GM23248 (cell line): ENCODE measurements at regions not wholly inside any gene's neighbourhood (a gene's known extent, or its start where the extent isn't known, plus 50 kb on each side); places are given as distances from the start of the nearest gene placed in this dataset.

Experiments
- DNase-seq: peaks from one replicate; pipeline ENCODE4 v3.0.0-alpha.2; 2015
- H2AFZ ChIP-seq: fragments of 200-600 bp; sonication (generic); 2 replicates; pipeline ENCODE4 v1.6.1; 2016; ENCODE audit warnings: antibody characterized with exemption
- H3F3A ChIP-seq: fragments of 200-600 bp; sonication (generic); 2 replicates; pipeline ENCODE4 v1.6.1; 2016; ENCODE audit warnings: mild to moderate bottlenecking, antibody characterized with exemption, mixed run types; ENCODE audit not compliant: insufficient read depth
- H3K27ac ChIP-seq: fragments of 200-600 bp; sonication (generic); 2 replicates; pipeline ENCODE4 v1.5.1; 2016; ENCODE audit warnings: mild to moderate bottlenecking
- H3K27me3 ChIP-seq: fragments of 200-600 bp; sonication (generic); replicated peaks from 2 replicates; pipeline ENCODE4 v1.6.1; 2016; ENCODE audit warnings: mild to moderate bottlenecking; ENCODE audit not compliant: insufficient read depth
- H3K36me3 ChIP-seq: fragments of 200-600 bp; sonication (generic); 2 replicates; pipeline ENCODE4 v1.6.1; 2016; ENCODE audit warnings: low read depth, mild to moderate bottlenecking
- H3K4me1 ChIP-seq: fragments of 200-600 bp; sonication (generic); 2 replicates; pipeline ENCODE4 v1.6.1; 2016; ENCODE audit warnings: mild to moderate bottlenecking; ENCODE audit not compliant: insufficient read depth
- H3K4me2 ChIP-seq: fragments of 200-600 bp; sonication (generic); one replicate; pipeline ENCODE4 v1.6.1; 2016; ENCODE audit warnings: mild to moderate bottlenecking; ENCODE audit not compliant: unreplicated experiment
- H3K4me3 ChIP-seq: fragments of 200-600 bp; sonication (generic); 2 replicates; pipeline ENCODE4 v1.5.1; 2016; ENCODE audit warnings: mild to moderate bottlenecking
- H3K79me2 ChIP-seq: fragments of 200-600 bp; sonication (generic); 2 replicates; pipeline ENCODE4 v1.6.1; 2016; ENCODE audit warnings: mild to moderate bottlenecking; ENCODE audit not compliant: insufficient read depth
- H3K9ac ChIP-seq: fragments of 200-600 bp; sonication (generic); 2 replicates; pipeline ENCODE4 v1.6.1; 2016; ENCODE audit warnings: mild to moderate bottlenecking
- H3K9me2 ChIP-seq: fragments of 200-600 bp; sonication (generic); 2 replicates; pipeline ENCODE4 v1.6.1; 2016; ENCODE audit warnings: mixed run types, mild to moderate bottlenecking, moderate library complexity; ENCODE audit not compliant: insufficient read depth
- H3K9me3 ChIP-seq: fragments of 200-600 bp; sonication (generic); one replicate; pipeline ENCODE4 v1.6.1; 2017; ENCODE audit warnings: low read depth
- H4K20me1 ChIP-seq: fragments of 200-600 bp; sonication (generic); 2 replicates; pipeline ENCODE4 v1.6.0; 2016; ENCODE audit not compliant: insufficient read depth
- EZH2 ChIP-seq: fragments of 200-600 bp; sonication (generic); IDR thresholded peaks from 2 replicates; pipeline ENCODE4 v1.6.1; 2018; ENCODE audit warnings: antibody characterized with exemption, mild to moderate bottlenecking; ENCODE audit not compliant: insufficient read depth, poor library complexity, severe bottlenecking
- EZH2phosphoT487 ChIP-seq: fragments of 200-600 bp; sonication (generic); IDR thresholded peaks from 2 replicates; pipeline ENCODE4 v1.6.1; 2018; ENCODE audit warnings: antibody characterized with exemption, moderate library complexity, mild to moderate bottlenecking, low read depth; ENCODE audit not compliant: insufficient read depth
- WGBS, 2 experiments: methylation state at CpG; one replicate each; pipeline ENCODE4 v1.1.6; 2015 to 2017; ENCODE audit warnings: low lambda C conversion rate in 2 of 2, low coverage in 1 of 2; ENCODE audit errors: missing lambda C conversion rate in 2 of 2; 5-methylcytosine and 5-hydroxymethylcytosine counted together
- in situ Hi-C: fragments of 300-500 bp; cut with MboI; formaldehyde crosslinking; loops from 2 replicates; pipeline ENCODE4 v1.15.0; 2020

DNA sequence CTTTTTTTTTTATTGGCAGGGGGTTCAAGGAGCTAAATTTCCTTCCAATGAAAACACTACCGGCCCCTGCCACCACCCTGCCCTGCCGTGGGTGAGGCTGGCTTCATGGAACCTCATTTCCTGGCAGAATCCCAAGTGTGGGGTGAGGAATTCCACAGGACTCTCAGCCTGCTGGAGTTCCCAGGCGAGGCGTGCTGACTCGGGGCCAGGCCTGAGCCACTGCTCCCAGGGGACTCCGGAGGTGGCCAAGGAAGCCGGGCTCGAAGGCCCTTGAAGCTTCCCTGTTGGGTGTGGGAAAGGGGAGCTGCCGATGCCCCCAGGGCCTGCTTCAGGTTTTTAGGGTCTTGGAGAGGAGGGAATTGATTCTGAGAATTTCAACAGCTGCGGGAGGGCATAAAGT lies 95.3 kb upstream of the ACTRT2 start:
- H3K27me3 ChIP-seq: no peaks in the 10 kb centered on the region
- DNase-seq: peak; percentile 1
- no peaks in the 10 kb centered on the region for H3K9me3 ChIP-seq
- no peak overlapping the region for H2AFZ ChIP-seq
- H3K4me1 ChIP-seq: no peaks in the 10 kb centered on the region
- no peak overlapping the region for H3K27ac ChIP-seq
- no peaks in the 10 kb centered on the region for H3K79me2 ChIP-seq
- no peaks in the 10 kb centered on the region for H4K20me1 ChIP-seq
- no peak overlapping the region for H3K9ac ChIP-seq
- H3K4me2 ChIP-seq: no peak overlapping the region
- no peak for TF ChIP-seq EZH2phosphoT487
- TF ChIP-seq EZH2: no peak
- H3K4me3 ChIP-seq: no peak overlapping the region
- no peaks in the 10 kb centered on the region for H3K36me3 ChIP-seq
- H3F3A ChIP-seq: no peaks in the 10 kb centered on the region
- in situ Hi-C loops: no loop called here
- no peaks in the 10 kb centered on the region for H3K9me2 ChIP-seq
- 9 to 18% methylated on average over 10 of the region's 10 CpGs for WGBS, 2 experiments

DNA sequence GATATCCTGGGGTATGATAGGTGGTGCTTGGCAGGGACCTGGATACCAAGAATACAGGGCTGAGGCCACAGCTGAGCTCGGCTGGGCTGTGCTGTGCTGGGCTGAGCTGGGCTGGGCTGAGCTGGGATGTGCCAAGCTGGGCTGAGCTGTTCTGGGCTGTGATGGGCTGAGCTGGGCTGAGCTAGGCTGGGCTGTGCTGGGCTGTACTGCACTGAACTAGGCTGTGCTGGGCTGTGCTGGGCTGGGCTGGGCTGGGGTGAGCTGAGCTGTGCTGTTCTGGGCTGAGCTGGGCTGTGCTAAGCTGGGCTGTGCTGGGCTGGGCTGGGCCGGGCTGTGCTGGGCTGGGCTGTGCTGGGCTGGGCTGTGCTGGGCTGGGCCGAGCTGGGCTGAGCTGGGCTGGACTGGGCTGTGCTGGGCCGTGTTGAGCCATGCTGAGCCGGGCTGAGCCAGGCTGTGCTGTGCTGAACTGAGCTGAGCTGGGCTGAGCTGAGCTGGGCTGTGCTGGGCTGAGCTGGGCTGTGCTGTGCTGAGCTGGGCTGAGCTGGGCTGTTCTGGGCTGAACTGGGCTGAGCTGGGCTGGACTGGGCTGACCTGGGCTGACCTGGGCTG lies 94.7 kb upstream of the ACTRT2 start:
- WGBS, 2 experiments: 17 to 24% methylated on average over 3 to 5 of the region's 5 CpGs
- in situ Hi-C loops: no loop called here

GRCh38 chr1:2927393-2928360 lies 93.6 kb upstream of the ACTRT2 start:
- Histone ChIP-seq H2AFZ (no peak overlapping the region), H3K4me2 (no peak overlapping the region), H4K20me1 (no peaks in the 10 kb centered on the region), H3K27ac (no peak overlapping the region), H3K9ac (no peak overlapping the region), H3K36me3 (no peaks in the 10 kb centered on the region), H3K4me3 (no peak overlapping the region), H3K9me3 (no peaks in the 10 kb centered on the region), H3K27me3 (no peaks in the 10 kb centered on the region), H3F3A (no peaks in the 10 kb centered on the region), H3K4me1 (no peaks in the 10 kb centered on the region), H3K79me2 (no peaks in the 10 kb centered on the region), H3K9me2 (no peaks in the 10 kb centered on the region)
- DNase-seq: no peak
- 32 to 38% methylated on average over 40 of the region's 40 CpGs for WGBS, 2 experiments
- in situ Hi-C loops: no loop called here
- TF ChIP-seq EZH2phosphoT487 (no peak), EZH2 (no peak)

More for the DNA sequence above, 94.7 kb upstream of the ACTRT2 start:
- Histone ChIP-seq H3K4me2 (no peak overlapping the region), H3K4me1 (no peaks in the 10 kb centered on the region), H3K9me3 (no peaks in the 10 kb centered on the region), H3K4me3 (no peak overlapping the region), H3K27me3 (no peaks in the 10 kb centered on the region), H2AFZ (no peak overlapping the region), H3K27ac (no peak overlapping the region), H3K79me2 (no peaks in the 10 kb centered on the region), H3F3A (no peaks in the 10 kb centered on the region), H3K9me2 (no peaks in the 10 kb centered on the region), H3K36me3 (no peaks in the 10 kb centered on the region), H3K9ac (no peak overlapping the region), H4K20me1 (no peaks in the 10 kb centered on the region)
- no peak for DNase-seq
- TF ChIP-seq EZH2phosphoT487: no peak
- TF ChIP-seq EZH2: no peak

DNA sequence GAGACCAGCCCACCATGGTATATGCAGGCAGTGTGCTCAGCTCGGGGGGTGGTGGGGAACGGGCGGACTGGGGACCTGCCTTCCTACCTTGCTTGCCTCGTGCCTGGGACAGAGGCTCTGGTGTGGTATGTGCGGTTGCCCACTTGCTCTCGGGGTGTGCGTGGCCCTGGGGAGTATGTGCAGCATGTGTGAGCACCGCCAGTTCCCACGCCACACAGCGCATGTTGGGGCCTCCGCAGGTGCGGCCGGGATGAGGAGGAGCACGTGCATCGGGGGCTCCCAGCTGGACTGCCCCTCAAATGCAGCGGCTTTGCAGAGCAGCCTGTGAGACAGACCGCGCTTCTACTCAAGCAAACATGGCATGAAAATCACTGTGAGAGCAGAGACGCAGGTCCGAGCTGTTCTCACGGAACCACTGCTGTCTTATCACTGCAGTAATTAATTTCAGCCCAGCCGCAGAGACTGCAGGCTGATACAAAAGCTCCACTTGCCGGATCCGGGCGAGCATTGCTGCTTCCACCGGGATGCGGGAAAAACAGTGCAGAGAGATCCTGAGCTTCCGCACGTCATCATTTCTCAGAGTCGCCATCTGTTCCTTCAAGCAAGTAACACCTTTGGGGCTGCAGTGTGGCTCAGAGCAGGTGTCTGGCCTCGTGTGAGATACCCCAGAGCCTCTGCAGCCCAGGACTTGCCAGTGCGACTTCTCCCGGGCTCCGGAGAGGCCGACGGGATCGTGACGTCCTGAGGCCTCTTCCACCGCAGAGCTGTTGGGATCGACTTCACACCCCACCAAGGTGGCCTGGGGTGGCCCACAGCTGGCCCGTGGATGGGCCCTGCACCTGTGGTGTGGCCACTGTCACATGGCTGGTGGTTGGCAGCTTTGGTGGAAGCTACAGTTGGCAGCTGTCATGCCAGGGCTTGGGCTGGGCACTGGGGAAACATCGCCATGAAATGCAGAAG lies 92.6 kb upstream of the ACTRT2 start:
- H4K20me1 ChIP-seq: no peaks in the 10 kb centered on the region
- no peak overlapping the region for H2AFZ ChIP-seq
- H3K9ac ChIP-seq: no peak overlapping the region
- TF ChIP-seq EZH2phosphoT487 (no peak), EZH2 (no peak)
- H3K27ac ChIP-seq: no peak overlapping the region
- in situ Hi-C loops: no loop called here
- no peak overlapping the region for H3K4me2 ChIP-seq
- H3K9me2 ChIP-seq: no peaks in the 10 kb centered on the region
- H3K27me3 ChIP-seq: no peaks in the 10 kb centered on the region
- no peaks in the 10 kb centered on the region for H3K79me2 ChIP-seq
- no peaks in the 10 kb centered on the region for H3K36me3 ChIP-seq
- no peak overlapping the region for H3K4me3 ChIP-seq
- no peaks in the 10 kb centered on the region for H3K4me1 ChIP-seq
- DNase-seq: no peak
- 15% methylated on average over 38 to 42 of the region's 42 CpGs for WGBS, 2 experiments
- H3K9me3 ChIP-seq: no peaks in the 10 kb centered on the region
- no peaks in the 10 kb centered on the region for H3F3A ChIP-seq
